ENCODE measurements at regions not wholly inside any gene's neighbourhood (a gene's known extent, or its start where the extent isn't known, plus 50 kb on each side); places are given as distances from the start of the nearest gene placed in this dataset.

- H3K4me3 ChIP-seq (ENCODE audit: low read depth, low read length): no peak overlapping the region
- H2BK120ac ChIP-seq (ENCODE audit: insufficient read depth, low read length, poor library complexity): no peak overlapping the region
- no peak overlapping the region for H3K23ac ChIP-seq (ENCODE audit: low read length)
- no peak overlapping the region for H3K4me2 ChIP-seq (ENCODE audit: low read length)
- peaks cover 0 to 3% of the 10 kb centered on the region in 2 experiments for H3K4me1 ChIP-seq (ENCODE audit: control insufficient read depth in 1 of 2, insufficient read depth in 2 of 2, low read length in 2 of 2)
- H4K91ac ChIP-seq (ENCODE audit: low read depth, low read length): no peak overlapping the region
- H3K36me3 ChIP-seq (ENCODE audit: control insufficient read depth in 1 of 2, insufficient read depth in 2 of 2, low read length in 2 of 2): no peaks in the 10 kb centered on the region
- no peaks in the 10 kb centered on the region for H3K79me2 ChIP-seq (ENCODE audit: control insufficient read depth, insufficient read depth, low read length, poor library complexity)
- H2BK12ac ChIP-seq (ENCODE audit: low read length): no peak overlapping the region
- no CpG with 5 or more reads among the region's 4 CpGs for WGBS (ENCODE audit: extremely low coverage, insufficient coverage, insufficient read length)
- no peak overlapping the region for H3K14ac ChIP-seq (ENCODE audit: low read length)
- H4K8ac ChIP-seq (ENCODE audit: low read depth, low read length): no peak overlapping the region
- no peak overlapping the region for H2BK5ac ChIP-seq (ENCODE audit: low read depth, low read length, poor library complexity)
- H3K18ac ChIP-seq (ENCODE audit: low read length): no peak overlapping the region
- H2AFZ ChIP-seq (ENCODE audit: insufficient read depth, low read length, poor library complexity): no peak overlapping the region
- no peak overlapping the region for H3K9ac ChIP-seq (ENCODE audit: low read length)
- no peak overlapping the region for H3K4ac ChIP-seq (ENCODE audit: low read depth, low read length)
- no peak overlapping the region for H3K27ac ChIP-seq (ENCODE audit: low read depth, low read length)
- no peak overlapping the region for H4K12ac ChIP-seq (ENCODE audit: low read depth, low read length)
- H2AK5ac ChIP-seq (ENCODE audit: low read length): no peak overlapping the region
- no peaks in the 10 kb centered on the region for H3K9me3 ChIP-seq (ENCODE audit: insufficient read depth, low read depth, low read length)
- DNase-seq: peak in 1 of 2 donors; percentile 12
- H3K27me3 ChIP-seq (ENCODE audit: insufficient read depth, low read length): no peaks in the 10 kb centered on the region
- no peaks in the 10 kb centered on the region for H3K79me1 ChIP-seq (ENCODE audit: low read length)
These were observed 389.4 kb downstream of the RFC3 start for GRCh38 chr13:34207334-34207733.

GRCh38 chr13:34207872-34208271 is 389.9 kb downstream of the RFC3 start:
- H3K4me3 ChIP-seq (ENCODE audit: low read depth, low read length): no peak overlapping the region
- H3K9me3 ChIP-seq (ENCODE audit: insufficient read depth, low read depth, low read length): no peaks in the 10 kb centered on the region
- H4K12ac ChIP-seq (ENCODE audit: low read depth, low read length): no peak overlapping the region
- H3K36me3 ChIP-seq (ENCODE audit: control insufficient read depth in 1 of 2, insufficient read depth in 2 of 2, low read length in 2 of 2): no peaks in the 10 kb centered on the region
- H3K14ac ChIP-seq (ENCODE audit: low read length): no peak overlapping the region
- no peak overlapping the region for H4K8ac ChIP-seq (ENCODE audit: low read depth, low read length)
- no peak overlapping the region for H2BK5ac ChIP-seq (ENCODE audit: low read depth, low read length, poor library complexity)
- H3K4ac ChIP-seq (ENCODE audit: low read depth, low read length): no peak overlapping the region
- H3K4me1 ChIP-seq (ENCODE audit: control insufficient read depth in 1 of 2, insufficient read depth in 2 of 2, low read length in 2 of 2): peaks cover 0 to 3% of the 10 kb centered on the region in 2 experiments
- H2BK120ac ChIP-seq (ENCODE audit: insufficient read depth, low read length, poor library complexity): no peak overlapping the region
- H2AFZ ChIP-seq (ENCODE audit: insufficient read depth, low read length, poor library complexity): no peak overlapping the region
- H3K23ac ChIP-seq (ENCODE audit: low read length): no peak overlapping the region
- no peak overlapping the region for H3K27ac ChIP-seq (ENCODE audit: low read depth, low read length)
- H4K91ac ChIP-seq (ENCODE audit: low read depth, low read length): no peak overlapping the region
- H3K4me2 ChIP-seq (ENCODE audit: low read length): no peak overlapping the region
- no peak overlapping the region for H2AK5ac ChIP-seq (ENCODE audit: low read length)
- no peaks in the 10 kb centered on the region for H3K79me2 ChIP-seq (ENCODE audit: control insufficient read depth, insufficient read depth, low read length, poor library complexity)
- no peak for DNase-seq
- H3K18ac ChIP-seq (ENCODE audit: low read length): no peak overlapping the region
- no peaks in the 10 kb centered on the region for H3K79me1 ChIP-seq (ENCODE audit: low read length)
- WGBS (ENCODE audit: extremely low coverage, insufficient coverage, insufficient read length): no CpG with 5 or more reads among the region's 4 CpGs
- no peaks in the 10 kb centered on the region for H3K27me3 ChIP-seq (ENCODE audit: insufficient read depth, low read length)
- H3K9ac ChIP-seq (ENCODE audit: low read length): no peak overlapping the region
- no peak overlapping the region for H2BK12ac ChIP-seq (ENCODE audit: low read length)

GRCh38 chr13:34208336-34208735 is 390.4 kb downstream of the RFC3 start:
- Histone ChIP-seq H3K23ac (ENCODE audit: low read length) (no peak overlapping the region), H2BK12ac (ENCODE audit: low read length) (no peak overlapping the region), H3K79me1 (ENCODE audit: low read length) (no peaks in the 10 kb centered on the region), H2BK120ac (ENCODE audit: insufficient read depth, low read length, poor library complexity) (no peak overlapping the region), H3K4me3 (ENCODE audit: low read depth, low read length) (no peak overlapping the region), H4K91ac (ENCODE audit: low read depth, low read length) (no peak overlapping the region), H3K9me3 (ENCODE audit: insufficient read depth, low read depth, low read length) (no peaks in the 10 kb centered on the region), H4K8ac (ENCODE audit: low read depth, low read length) (no peak overlapping the region), H2AFZ (ENCODE audit: insufficient read depth, low read length, poor library complexity) (no peak overlapping the region), H2AK5ac (ENCODE audit: low read length) (no peak overlapping the region), H2BK5ac (ENCODE audit: low read depth, low read length, poor library complexity) (no peak overlapping the region), H3K4ac (ENCODE audit: low read depth, low read length) (no peak overlapping the region), H3K9ac (ENCODE audit: low read length) (no peak overlapping the region), H3K27me3 (ENCODE audit: insufficient read depth, low read length) (no peaks in the 10 kb centered on the region), H3K36me3 (ENCODE audit: control insufficient read depth in 1 of 2, insufficient read depth in 2 of 2, low read length in 2 of 2) (no peaks in the 10 kb centered on the region), H4K12ac (ENCODE audit: low read depth, low read length) (no peak overlapping the region), H3K27ac (ENCODE audit: low read depth, low read length) (no peak overlapping the region), H3K14ac (ENCODE audit: low read length) (no peak overlapping the region), H3K18ac (ENCODE audit: low read length) (no peak overlapping the region), H3K79me2 (ENCODE audit: control insufficient read depth, insufficient read depth, low read length, poor library complexity) (no peaks in the 10 kb centered on the region), H3K4me2 (ENCODE audit: low read length) (no peak overlapping the region), H3K4me1 (ENCODE audit: control insufficient read depth in 1 of 2, insufficient read depth in 2 of 2, low read length in 2 of 2) (peaks cover 0 to 3% of the 10 kb centered on the region in 2 experiments)
- DNase-seq: no peak
- WGBS (ENCODE audit: extremely low coverage, insufficient coverage, insufficient read length): no CpG with 5 or more reads among the region's 1 CpG

GRCh38 chr13:34210341-34210740 is 392.4 kb downstream of the RFC3 start:
- Histone ChIP-seq H3K23ac (ENCODE audit: low read length) (no peak overlapping the region), H3K27me3 (ENCODE audit: insufficient read depth, low read length) (no peaks in the 10 kb centered on the region), H3K79me1 (ENCODE audit: low read length) (no peaks in the 10 kb centered on the region), H3K4me3 (ENCODE audit: low read depth, low read length) (no peak overlapping the region), H2BK5ac (ENCODE audit: low read depth, low read length, poor library complexity) (no peak overlapping the region), H3K9me3 (ENCODE audit: insufficient read depth, low read depth, low read length) (no peaks in the 10 kb centered on the region), H3K4me1 (ENCODE audit: control insufficient read depth in 1 of 2, insufficient read depth in 2 of 2, low read length in 2 of 2) (peaks cover 0 to 3% of the 10 kb centered on the region in 2 experiments), H2BK120ac (ENCODE audit: insufficient read depth, low read length, poor library complexity) (no peak overlapping the region), H4K12ac (ENCODE audit: low read depth, low read length) (no peak overlapping the region), H3K4me2 (ENCODE audit: low read length) (no peak overlapping the region), H3K27ac (ENCODE audit: low read depth, low read length) (no peak overlapping the region), H3K79me2 (ENCODE audit: control insufficient read depth, insufficient read depth, low read length, poor library complexity) (no peaks in the 10 kb centered on the region), H3K36me3 (ENCODE audit: control insufficient read depth in 1 of 2, insufficient read depth in 2 of 2, low read length in 2 of 2) (no peaks in the 10 kb centered on the region), H4K8ac (ENCODE audit: low read depth, low read length) (no peak overlapping the region), H3K18ac (ENCODE audit: low read length) (no peak overlapping the region), H2BK12ac (ENCODE audit: low read length) (no peak overlapping the region), H3K9ac (ENCODE audit: low read length) (no peak overlapping the region), H2AK5ac (ENCODE audit: low read length) (no peak overlapping the region), H3K14ac (ENCODE audit: low read length) (no peak overlapping the region), H4K91ac (ENCODE audit: low read depth, low read length) (no peak overlapping the region), H3K4ac (ENCODE audit: low read depth, low read length) (no peak overlapping the region), H2AFZ (ENCODE audit: insufficient read depth, low read length, poor library complexity) (no peak overlapping the region)
- WGBS (ENCODE audit: extremely low coverage, insufficient coverage, insufficient read length): no CpG with 5 or more reads among the region's 1 CpG
- DNase-seq: no peak

Data from trophoblast cell (in vitro differentiated cells and primary cell).